Stimulated activated CD4-positive, alpha-beta T cell treated with anti-CD3 and anti-CD28 coated beads, Interleukin-4, amount 100 ng/mL, for 1 hour (primary cell): ENCODE measurements at regions not wholly inside any gene's neighbourhood (a gene's known extent, or its start where the extent isn't known, plus 50 kb on each side); places are given as distances from the start of the nearest gene placed in this dataset.
"Not testable (repeated sequence)": the region's sequence is repeated elsewhere in the genome, so short reads cannot be mapped to it uniquely, and the experiment has no call there.

Source experiments
- DNase-seq: peaks from one replicate; pipeline ENCODE4 v3.0.0-alpha.2; 2020

- DNase-seq, result no peak
Measured at GRCh38 chr3:187533797-187534196, 136.4 kb downstream of the SST start.

- no peak for DNase-seq
Measured at GRCh38 chr3:187531831-187532230, 138.4 kb downstream of the SST start.

- DNase-seq, result no peak
Measured at GRCh38 chr3:187522890-187523289, 147.3 kb downstream of the SST start.

GRCh38 chr3:187522293-187522692 lies 147.9 kb downstream of the SST start:
- DNase-seq, result no peak

GRCh38 chr3:187521546-187521945 lies 148.6 kb downstream of the SST start:
- DNase-seq, result no peak

- DNase-seq, result no peak
Measured at GRCh38 chr3:187520027-187520945, 149.9 kb downstream of the SST start.

GRCh38 chr3:187519428-187519890 lies 150.7 kb downstream of the SST start:
- DNase-seq, result no peak

GRCh38 chr3:187518616-187519015 lies 150.4 kb downstream of the RTP4 start:
- no peak for DNase-seq

GRCh38 chr3:187518207-187518606 lies 150.0 kb downstream of the RTP4 start:
- no peak for DNase-seq

- DNase-seq, result no peak
Measured at GRCh38 chr3:187516446-187517185, 148.4 kb downstream of the RTP4 start.

- no peak for DNase-seq
Measured at GRCh38 chr3:187507905-187508304, 139.7 kb downstream of the RTP4 start.

GRCh38 chr3:187507266-187507665 lies 139.1 kb downstream of the RTP4 start:
- DNase-seq, result no peak

GRCh38 chr3:187504435-187504834 lies 136.2 kb downstream of the RTP4 start:
- DNase-seq, result no peak

- no peak for DNase-seq
Measured at GRCh38 chr3:187498211-187498724, 130.1 kb downstream of the RTP4 start.

GRCh38 chr3:187497052-187497451 lies 128.9 kb downstream of the RTP4 start:
- no peak for DNase-seq

GRCh38 chr3:187494056-187494455 lies 125.9 kb downstream of the RTP4 start:
- DNase-seq, result not testable (repeated sequence)

- DNase-seq, result no peak
Measured at GRCh38 chr3:187491371-187491770, 123.2 kb downstream of the RTP4 start.

GRCh38 chr3:187490366-187490765 lies 122.2 kb downstream of the RTP4 start:
- DNase-seq, result no peak

GRCh38 chr3:187484547-187485295 lies 116.5 kb downstream of the RTP4 start:
- no peak for DNase-seq

GRCh38 chr3:187481426-187481825 lies 113.2 kb downstream of the RTP4 start:
- DNase-seq, result no peak

GRCh38 chr3:187475613-187476012 lies 107.4 kb downstream of the RTP4 start:
- DNase-seq, result not testable (repeated sequence)

- no peak for DNase-seq
Measured at GRCh38 chr3:187473778-187474406, 105.7 kb downstream of the RTP4 start.
